Fibroblast of skin of back (primary cell): ENCODE measurements at regions not wholly inside any gene's neighbourhood (a gene's known extent, or its start where the extent isn't known, plus 50 kb on each side); places are given as distances from the start of the nearest gene placed in this dataset.

Source experiments
- DNase-seq: peaks from one replicate; pipeline ENCODE4 v3.0.0-alpha.2; 2013

DNA sequence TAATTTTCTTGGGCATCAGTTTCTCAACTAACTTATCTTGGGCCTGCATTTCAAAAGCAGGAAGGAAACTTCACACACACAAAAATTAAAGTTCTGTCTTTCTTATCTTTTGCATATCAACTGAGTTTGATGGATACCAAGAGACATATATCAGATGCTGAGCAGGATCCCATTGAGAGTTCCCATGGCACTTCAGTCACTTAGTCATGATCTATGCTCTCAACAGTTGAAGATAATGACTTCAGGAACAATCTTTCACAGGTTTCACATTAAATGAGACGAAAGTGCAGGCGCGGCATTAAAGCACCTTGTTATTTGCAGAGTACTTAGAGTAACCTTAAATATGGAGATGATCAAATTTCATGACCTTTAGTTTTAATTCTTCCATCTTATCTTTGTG lies 2139.8 kb upstream of the CELF4 start:
- no peak for DNase-seq

DNA sequence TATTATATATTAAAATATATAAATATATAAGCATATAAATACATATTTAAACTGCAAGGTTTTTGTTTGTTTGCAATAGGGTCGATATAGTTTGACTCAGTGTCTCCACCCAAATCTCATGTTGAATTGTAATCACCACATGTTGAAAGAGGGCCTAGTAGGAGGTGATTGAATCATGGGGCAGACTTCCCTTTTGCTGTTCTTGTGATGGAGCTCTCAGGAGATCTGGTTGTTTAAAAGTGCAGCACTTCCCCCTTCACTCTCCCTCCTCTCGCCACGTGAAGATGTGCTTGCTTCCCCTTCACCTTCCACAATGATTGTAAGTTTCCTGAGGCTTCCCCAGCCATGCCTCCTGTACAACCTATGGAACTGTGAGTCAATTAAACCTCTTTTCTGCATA lies 2137.3 kb upstream of the CELF4 start:
- no peak for DNase-seq

DNA sequence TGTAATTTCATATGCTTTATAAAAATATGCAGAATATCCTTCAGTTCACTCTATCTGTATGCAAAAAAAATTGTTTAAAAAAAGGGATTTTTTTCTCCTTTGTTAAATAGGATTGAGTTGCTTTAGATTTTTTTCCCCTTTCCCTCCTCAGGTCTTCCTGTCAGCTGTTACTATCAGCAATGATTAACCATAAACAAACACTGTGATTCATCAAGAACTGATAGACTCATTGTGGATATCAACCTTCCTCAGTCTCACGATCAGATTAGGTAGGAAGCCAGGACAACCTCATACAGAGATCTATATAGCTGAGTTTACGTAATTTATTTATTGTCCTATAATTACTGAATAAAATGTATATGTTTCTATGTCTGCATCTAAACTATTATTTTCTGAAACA lies 2136.2 kb upstream of the CELF4 start:
- DNase-seq = no peak

DNA sequence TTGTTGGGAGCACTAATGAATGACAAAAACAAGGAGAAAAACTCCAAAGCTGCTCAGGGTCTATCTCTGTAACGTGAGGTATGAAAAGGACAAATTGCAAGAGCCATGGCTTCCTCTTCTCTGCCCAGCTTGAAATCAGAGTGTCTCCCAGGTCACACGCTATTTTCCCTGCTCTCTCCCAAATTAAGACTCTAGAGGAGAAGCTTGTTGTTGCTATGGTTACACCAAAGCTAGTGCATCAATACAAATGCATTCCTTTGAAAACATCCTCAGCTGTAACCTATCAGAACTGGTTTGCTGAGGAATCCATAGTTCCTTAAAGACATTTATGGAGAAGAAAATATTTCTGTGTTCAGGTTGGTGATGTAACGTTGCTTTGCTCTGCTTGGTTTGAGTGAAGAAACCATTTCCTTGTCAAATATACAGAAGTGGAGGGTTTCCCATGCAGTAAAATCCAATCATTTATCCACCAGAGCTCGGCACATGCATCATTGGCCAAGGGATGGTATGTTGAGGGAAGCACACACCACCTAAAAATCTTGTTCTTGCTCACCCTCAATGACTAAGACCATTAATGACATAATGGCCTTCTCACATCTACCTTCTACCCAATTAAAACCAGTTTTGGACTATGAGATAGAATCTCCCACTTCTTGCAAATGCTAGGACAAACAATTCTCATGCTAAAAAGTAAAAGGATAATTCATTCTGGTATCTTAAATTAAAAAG lies 2135.6 kb upstream of the CELF4 start:
- DNase-seq = peak; percentile 6

DNA sequence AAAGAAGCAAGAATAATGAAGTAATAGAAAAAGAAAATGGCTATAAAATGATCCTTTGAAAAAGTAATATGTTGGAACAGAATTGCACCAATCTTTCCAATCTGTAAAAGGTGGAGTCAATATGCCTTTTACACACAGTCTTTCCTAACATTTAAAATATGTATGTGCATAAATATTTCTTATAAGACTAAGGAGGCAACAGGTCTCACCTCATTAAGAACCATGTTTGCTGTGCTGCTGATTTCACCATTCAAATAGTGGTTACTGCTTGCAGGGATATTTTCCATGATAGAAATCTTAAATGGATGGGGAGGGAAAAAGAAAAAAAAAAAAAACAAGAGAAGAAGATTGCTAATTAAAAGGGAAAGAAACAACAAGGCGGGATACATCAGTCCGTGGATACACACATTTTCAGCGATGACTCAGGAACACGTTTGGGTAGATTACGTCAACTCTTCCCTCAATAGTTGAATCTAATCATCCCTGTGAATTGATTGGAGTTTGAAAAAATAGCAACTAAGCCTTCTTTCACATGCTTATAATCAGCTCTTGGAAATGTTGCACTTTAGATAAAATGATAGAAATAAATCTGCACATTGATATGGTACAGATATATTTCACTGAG lies 2133.9 kb upstream of the CELF4 start:
- no peak for DNase-seq

DNA sequence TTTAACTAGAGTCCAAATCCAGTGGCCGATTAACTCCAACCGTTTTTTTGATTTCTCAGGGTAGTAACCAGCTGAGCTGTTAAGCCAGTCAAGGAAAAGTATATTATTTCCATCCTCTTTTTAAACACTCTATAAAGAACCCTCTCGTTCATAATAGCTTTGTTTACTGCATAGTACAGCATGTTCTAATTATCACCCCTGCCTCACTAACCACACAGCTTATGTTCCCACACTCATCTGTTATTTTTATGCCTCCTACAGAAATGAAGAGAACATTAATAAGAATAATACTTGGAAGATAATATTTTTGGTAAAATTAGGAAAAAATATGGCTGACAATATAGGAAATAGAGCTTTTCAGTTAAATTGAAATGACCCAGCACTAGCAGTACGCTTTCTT lies 2132.8 kb upstream of the CELF4 start:
- DNase-seq = no peak

DNA sequence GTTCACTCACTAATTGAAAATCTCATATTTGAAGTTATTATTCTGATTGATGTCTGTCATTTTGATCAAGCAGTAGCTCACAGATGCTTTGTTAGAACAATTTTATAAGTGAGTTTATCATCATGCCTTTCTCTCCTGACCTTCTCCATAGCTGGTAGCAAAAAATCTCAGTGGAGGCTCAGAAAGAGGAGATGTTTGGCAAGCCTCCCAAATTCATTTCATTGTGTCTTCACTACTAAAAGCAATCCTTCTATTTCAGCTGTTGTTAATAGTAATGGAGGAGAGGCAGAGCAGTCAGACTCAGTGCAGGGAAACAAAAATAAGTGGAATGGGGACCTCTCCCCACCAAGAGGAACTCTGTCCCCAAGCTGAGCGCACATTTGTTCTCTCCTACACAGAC lies 2127.8 kb upstream of the CELF4 start:
- DNase-seq = no peak

DNA sequence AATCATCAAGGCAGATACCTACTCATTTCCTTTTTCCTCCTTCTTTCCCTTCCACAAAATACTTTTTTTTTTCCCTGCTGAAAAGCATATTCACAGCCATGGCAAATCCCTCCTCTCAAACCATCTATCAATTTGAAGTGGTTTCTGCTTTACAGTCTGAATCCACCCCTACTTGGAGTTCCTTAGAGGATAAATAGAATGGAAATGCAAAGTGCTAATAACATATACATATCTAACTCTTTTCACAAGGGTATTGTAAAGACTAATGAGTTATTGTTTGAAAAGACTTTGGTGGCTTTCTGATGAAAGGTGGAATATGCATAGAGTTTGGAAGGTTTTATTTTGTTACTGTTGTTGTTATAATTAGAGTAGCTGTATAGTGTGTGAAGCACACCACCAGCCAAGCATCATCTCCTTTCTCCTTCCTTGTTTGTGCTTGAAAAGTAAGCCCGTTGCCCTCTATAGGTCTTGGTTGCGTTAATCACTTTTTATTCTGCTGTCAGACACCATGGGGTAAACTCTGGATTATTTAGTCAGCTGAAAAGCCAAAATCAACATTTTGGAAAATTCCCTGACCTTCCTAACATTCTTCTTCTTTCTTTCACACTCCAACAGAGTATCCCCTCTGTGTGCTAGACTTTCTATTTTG lies 2126.9 kb upstream of the CELF4 start:
- no peak for DNase-seq

DNA sequence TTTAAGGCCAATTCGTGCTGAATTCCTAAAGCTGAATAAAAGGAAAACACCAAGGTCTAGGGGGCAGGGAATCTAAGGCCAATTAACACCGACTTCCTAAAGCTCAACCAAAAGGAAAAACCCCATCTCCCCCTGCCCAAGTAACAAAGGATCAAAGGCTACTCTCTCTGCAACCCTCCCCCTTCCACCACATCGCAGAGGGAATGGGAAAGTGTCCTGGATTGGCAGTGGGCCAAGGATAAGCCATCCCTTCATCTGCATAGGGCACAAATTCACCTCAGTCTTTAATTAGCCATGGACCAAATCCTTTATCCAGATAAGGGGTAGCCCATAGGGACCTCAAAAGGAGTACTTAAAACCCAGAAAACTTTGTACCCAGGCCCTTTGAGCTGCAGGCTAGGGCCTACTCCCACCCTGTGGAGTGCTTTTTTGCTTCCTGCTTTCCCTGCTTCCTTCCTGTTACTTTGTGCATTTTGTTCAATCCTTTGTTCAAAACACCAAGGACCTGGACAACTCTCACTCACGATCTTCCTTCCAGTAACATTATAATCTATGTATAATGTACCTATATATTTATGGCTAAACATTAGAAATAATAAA lies 2119.8 kb upstream of the CELF4 start:
- no peak for DNase-seq

DNA sequence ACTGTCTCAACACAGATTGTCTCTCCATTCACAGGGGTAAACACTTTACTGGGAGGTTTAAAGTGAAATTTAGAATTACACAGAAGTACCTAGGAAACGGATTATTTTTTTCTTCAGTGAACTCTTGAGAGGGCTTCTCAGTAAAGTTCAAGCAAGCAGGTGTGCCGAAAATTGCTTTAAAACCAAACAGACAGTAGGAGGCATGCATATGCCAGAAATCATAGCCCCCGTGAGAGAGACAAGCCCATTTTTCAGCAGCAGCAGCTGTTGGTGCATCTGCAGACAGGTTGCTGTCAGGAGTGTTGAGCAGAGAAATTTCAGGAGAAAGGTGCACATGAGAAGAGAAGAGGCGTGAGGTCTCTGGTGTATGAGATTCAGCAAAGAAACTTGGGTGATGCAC lies 2115.5 kb upstream of the CELF4 start:
- no peak for DNase-seq

DNA sequence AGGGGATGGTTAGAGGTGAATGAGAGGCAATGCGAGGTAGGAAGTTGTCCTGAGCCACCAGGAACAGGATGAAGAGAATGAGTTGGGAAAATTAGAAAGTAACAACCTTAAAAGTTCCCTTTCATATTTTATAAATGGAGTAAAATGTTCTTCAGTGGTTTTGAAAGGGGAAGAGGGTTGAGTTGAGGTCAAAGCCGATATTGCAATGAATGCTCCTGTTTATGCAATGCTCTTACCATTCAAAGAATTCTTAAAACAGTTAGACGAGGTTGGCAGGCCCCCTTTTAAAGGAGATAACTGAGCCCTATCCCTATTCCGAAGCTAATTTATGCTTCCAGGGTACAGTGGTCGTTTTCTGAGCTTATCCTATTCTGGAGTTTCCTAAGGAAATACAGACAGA lies 2110.3 kb upstream of the CELF4 start:
- DNase-seq = no peak

DNA sequence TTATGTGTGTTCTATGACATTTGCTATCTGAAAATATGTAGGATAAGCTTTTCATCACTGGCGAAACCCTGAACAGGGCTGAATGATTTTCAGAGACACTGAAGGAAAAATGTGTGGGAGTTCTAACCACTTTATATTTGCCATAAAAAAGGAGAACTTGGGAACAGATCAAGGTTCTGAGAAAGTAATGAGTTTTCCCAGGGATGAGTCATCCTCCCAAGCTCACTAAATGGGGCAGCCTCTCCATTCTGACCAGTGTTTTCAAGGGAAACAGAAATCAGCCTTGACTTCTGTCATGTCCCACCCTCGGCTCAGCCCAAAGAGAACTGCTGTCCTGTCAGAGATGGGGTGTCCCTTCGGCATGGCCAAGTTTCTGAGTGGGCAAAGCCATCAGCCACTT lies 2109.8 kb upstream of the CELF4 start:
- peak; percentile 21 for DNase-seq

DNA sequence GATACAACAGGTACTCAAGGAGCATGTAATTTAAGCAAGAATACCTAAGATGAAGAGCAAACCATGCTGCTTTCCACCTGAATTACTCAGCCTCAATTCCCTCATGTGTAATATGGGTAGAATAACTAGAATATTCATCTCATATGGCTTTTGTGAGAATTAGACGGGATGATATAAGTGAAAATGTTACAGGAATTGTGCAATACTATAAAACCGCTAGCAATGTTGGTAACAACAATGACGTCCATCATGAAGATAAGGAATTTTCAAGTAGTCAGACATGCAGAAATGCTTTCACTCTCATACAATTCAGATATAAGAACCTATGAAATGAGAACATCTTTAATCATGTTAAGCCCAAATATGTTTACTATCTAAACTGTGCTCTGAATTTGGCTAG lies 2106.6 kb upstream of the CELF4 start:
- DNase-seq = no peak

DNA sequence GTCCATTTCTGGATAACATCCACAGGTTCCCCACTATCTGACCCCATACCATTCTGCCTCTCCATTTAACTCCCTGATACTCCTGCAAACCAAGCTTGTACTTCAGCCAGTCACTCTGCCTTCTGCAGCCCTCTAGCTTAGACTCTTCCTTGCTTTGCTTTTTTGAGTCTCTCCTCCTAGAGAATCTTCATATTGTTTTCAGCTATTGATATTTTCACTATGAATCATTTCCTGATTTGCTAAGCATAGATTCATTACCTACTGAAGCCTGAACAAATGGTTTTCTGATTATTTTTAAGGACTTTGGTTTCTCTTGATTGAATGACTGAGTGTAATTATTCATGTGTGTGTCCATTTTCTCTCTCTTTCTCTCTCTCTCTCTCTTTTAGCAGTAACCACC lies 2102.3 kb upstream of the CELF4 start:
- DNase-seq = peak; percentile 9

DNA sequence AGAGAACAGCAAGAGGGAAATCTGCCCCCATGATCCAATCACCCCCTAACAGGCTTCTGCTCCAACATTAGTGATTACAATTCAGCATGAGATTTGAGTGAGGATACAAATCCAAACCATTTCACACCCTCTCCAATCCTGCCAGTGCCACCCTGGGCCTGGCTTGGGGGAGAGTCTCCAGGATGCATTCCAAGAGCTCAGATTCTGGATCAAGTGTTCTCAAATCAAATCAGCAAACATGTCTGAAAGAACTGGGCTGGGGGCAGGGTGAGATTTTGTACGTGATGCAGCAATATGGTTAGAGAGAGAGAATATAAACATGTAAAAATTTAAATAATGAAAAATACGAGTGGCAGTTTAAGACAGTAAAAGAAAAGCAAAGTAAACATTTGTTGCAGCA lies 2100.9 kb upstream of the CELF4 start:
- DNase-seq = no peak

DNA sequence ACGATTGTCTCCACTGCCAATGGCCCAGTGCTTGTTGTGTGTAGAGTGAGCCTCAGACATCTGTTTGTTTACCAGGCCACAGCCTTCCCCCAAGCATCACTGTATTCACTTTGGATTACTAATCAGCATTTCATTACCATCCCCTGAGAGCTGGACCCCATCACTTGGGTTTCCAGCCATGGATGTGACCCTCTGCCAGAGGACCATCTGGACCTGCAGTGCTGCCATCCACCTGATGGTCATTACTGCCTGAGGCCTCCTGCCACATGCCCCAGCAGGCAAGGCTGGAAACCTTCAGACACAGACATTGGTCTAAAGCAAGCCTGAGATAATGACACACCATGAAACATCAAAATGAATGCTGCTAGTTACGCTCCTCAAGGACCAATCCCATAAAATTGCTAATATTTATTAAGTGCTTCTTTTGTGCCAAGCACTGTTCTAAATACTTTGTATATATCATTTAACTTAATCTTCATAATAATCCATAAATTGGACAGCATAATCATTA lies 2096.3 kb upstream of the CELF4 start:
- no peak for DNase-seq

DNA sequence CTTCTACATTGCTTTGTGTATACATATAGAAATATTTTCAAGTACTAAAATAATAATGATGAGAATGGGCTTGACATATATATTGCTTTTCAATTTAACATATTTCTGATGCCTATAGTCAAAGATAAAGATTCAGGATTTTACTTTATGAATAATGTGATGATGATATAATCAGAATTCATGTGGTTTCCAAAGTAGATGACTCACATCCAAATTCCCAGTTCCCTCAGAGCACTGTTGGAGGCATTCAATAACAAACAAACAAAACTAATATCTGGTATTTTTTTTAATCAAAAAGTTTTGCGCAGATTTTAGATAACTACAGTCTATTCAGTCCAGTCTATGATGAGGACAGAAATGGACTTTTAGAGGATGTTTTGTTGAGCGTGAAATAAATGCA lies 2094.5 kb upstream of the CELF4 start:
- DNase-seq = peak; percentile 38

DNA sequence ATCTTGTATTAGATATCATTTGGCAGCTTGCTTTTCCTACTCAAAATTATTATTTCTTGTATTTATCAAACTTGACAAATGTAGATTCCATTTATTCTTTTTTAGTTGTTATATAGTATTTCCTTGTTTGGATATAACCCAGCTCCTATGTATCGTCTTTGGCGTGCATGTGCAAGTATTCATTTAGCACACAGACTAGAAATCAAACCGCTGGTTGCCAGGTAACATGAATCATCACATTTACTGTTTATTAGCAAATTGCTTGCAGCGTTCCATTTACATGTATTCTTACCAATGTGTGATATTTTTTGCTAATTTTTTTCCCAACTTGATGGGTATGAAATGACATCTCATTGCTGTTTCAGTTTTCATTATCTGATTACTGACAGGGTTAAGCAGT lies 2089.7 kb upstream of the CELF4 start:
- DNase-seq = no peak

DNA sequence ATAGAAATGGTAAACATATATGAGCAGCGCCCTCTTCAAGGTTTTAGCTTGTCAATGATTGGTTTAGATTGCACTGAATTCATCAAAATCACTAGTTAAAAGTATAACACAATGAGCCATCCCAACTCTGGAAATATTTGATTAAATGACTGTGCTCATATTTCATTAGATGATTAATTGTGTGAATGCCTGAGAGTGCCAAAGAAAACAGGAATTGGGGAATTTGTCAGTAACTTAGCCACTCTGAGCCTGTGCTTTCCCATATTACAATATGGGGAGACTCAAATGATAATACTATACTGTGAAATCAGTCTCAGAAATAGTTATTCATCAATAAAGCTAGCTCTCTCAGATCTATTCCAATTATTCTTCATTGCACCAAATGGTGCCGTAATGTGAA lies 2087.6 kb upstream of the CELF4 start:
- no peak for DNase-seq

DNA sequence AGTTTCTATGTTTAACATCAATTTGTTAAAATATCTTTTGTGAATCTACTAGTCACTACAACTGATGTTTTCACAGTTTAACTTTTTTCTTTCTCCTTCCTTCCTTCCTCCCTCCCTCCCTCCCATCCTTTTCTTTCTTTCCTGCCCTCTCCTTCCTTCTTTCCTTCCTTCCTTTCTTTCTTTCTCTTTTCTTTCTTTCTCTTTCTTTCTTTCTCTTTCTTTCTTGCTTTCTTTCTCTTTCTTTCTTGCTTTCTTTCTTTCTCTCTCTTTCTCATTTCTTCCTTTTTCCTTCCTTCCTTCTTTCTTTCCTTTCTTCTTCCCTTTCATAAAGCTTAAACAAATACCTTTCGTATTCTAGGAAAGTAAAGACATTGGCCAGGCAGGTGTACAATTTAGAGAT lies 2083.0 kb upstream of the CELF4 start:
- no peak for DNase-seq

DNA sequence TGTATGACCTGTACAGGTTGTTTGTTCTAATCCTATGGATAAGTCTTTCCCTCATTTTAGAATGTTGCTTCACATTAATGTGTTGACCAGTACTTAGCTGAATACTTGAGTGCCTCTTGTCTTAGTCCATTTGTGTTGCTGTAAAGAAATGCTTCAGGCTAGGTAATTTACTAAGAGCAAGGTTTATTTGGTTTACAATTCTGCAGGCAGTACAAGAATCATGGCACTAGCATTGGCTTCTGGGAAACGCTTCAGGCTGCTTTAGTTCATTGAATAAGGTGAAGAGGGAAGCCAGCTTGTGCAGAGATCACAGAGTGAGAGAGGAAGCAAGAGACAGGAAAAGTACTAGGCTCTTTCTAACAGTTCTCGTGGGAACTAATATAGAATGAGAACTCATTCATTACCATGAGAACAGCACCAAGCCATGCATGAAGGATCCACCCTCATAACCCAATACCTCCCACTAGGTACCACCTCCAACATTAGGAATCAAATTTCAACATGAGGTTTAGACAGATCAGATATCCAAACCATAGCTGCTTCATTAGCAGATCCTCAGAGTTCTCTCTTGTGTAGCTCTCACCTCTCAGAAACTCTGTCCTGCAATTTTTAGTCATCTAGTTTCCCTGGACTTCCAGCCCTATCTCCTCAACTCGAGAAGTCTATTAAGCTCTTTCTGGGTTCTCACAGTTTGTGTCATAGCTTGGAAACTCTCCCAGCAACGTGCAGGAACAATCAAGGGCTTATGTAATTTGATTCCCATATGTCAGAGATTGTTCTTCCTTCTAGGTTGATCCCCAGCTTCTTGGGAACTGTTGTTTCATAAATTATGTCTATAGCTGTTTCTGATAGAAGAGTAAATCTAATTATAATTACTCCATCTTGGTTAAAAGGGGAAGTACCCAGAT lies 2082.3 kb upstream of the CELF4 start:
- peak; percentile 65 for DNase-seq

DNA sequence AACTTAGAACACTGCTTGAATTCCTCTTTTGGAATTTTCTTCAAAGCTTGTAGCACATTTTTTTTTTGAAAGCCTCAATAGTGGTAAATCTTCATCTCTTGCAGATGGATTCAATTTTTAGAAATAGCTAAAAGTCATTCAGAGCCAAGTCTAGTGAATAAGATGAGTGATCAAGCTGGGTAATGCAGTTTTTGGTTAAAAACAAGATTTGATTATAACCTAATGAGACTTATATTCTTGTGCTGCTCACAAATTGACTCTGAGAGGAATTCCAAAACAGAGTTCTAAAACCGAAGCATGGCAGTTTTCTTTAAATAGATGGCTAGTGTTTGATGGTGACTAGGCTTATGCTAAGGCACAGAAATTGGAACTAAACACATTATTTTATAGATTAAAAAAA lies 2072.6 kb upstream of the CELF4 start:
- DNase-seq = no peak

DNA sequence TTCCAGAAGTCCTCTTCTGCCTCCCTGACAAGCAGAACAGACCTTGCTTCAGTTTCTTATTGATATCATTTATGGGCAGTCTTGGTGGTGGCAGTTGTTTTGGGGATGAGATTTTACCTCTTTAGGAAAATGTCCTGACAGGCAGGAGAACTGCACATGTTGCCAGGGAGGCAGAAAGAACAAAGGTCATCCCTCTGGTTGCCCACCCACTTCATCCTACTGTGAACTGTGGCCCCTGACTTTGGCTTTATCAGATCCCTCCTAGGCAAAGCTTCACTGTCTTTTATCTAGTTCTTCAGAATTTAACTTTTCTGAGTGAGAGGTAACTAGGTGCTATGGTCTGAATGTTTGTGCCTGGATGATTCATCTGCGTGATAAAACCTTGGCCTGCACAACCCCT lies 2071.3 kb upstream of the CELF4 start:
- DNase-seq = no peak
